H1 (cell line): ENCODE measurements at regions not wholly inside any gene's neighbourhood (a gene's known extent, or its start where the extent isn't known, plus 50 kb on each side); places are given as distances from the start of the nearest gene placed in this dataset.

Experiments used
- CTCF ChIA-PET: fragments of 300-600 bp; sonication (Branson Sonifier 250); formaldehyde crosslinking; loops from one replicate; lab custom pipeline; 2021; ENCODE audit not compliant: partially characterized antibody; lab: Charles Lee
- POLR2A ChIA-PET: fragments of 300-600 bp; sonication (Branson Sonifier 250); formaldehyde crosslinking; loops from one replicate; lab custom pipeline; 2021; ENCODE audit warnings: inconsistent platforms; ENCODE audit not compliant: partially characterized antibody; lab: Charles Lee
- DNase-seq, 2 experiments: peaks; one replicate each; pipeline versions ENCODE4 v3.0.0 to v3.0.0-alpha.2; 2010 to 2022; ENCODE audit warnings: low spot score in 2 of 2, low read depth in 1 of 2, mixed read lengths in 1 of 2
- FAIRE-seq: peaks from 2 replicates; lab custom pipeline; 2011; peaks lifted over from hg19 to GRCh38; lab: Jason Lieb, UNC
- H2AFZ ChIP-seq: 2 replicates; pipeline ENCODE4 v1.8.1; 2012; ENCODE audit warnings: low read length, inconsistent platforms
- H2AK5ac ChIP-seq: 2 replicates; pipeline ENCODE4 v1.6.1; 2013; ENCODE audit warnings: low read depth, low read length
- H2BK120ac ChIP-seq: replicated peaks from 2 replicates; pipeline ENCODE3; 2013; ENCODE audit warnings: low read depth, low read length, inconsistent platforms
- H2BK12ac ChIP-seq: 2 replicates; pipeline ENCODE4 v1.6.1; 2013; ENCODE audit warnings: low read depth, low read length
- H2BK15ac ChIP-seq: 2 replicates; pipeline ENCODE4 v1.6.1; 2013; ENCODE audit warnings: low read length
- H2BK20ac ChIP-seq: 2 replicates; pipeline ENCODE4 v1.6.1; 2013; ENCODE audit warnings: low read length
- H2BK5ac ChIP-seq: 2 replicates; pipeline ENCODE4 v1.6.1; 2013; ENCODE audit warnings: low read depth, low read length
- H3K14ac ChIP-seq: 2 replicates; pipeline ENCODE4 v1.6.1; 2013; ENCODE audit warnings: inconsistent platforms; ENCODE audit not compliant: insufficient read length
- H3K18ac ChIP-seq: 2 replicates; pipeline ENCODE4 v1.6.1; 2013; ENCODE audit warnings: low read length; ENCODE audit errors: extremely low read depth
- H3K23ac ChIP-seq: 2 replicates; pipeline ENCODE4 v1.6.1; 2013; ENCODE audit warnings: inconsistent platforms; ENCODE audit not compliant: insufficient read length
- H3K23me2 ChIP-seq: 2 replicates; pipeline ENCODE4 v1.6.1; 2013; ENCODE audit warnings: low read depth, low read length
- H3K27ac ChIP-seq: 2 replicates; pipeline ENCODE4 v1.6.1; 2011; ENCODE audit warnings: low read depth, low read length, inconsistent platforms
- H3K27me3 ChIP-seq, 4 experiments: replicated peaks in 1 of 4; 1 replicate in 1 of 4; 2 replicates in 3 of 4; pipeline versions ENCODE4 v1.6.1 to v1.8.1; 2011 to 2013; ENCODE audit warnings: low read length in 3 of 4, mild to moderate bottlenecking in 3 of 4, inconsistent platforms in 2 of 4, mixed read lengths in 2 of 4, moderate library complexity in 1 of 4; ENCODE audit not compliant: control insufficient read depth in 3 of 4, insufficient read depth in 3 of 4; ENCODE audit errors: extremely low read depth in 1 of 4
- H3K36me3 ChIP-seq, 4 experiments: 2 replicates each; pipeline versions ENCODE4 v1.6.1 to v1.8.1; 2011 to 2013; ENCODE audit warnings: mild to moderate bottlenecking in 4 of 4, low read length in 3 of 4, moderate library complexity in 2 of 4, control low read depth in 1 of 4, inconsistent platforms in 1 of 4; ENCODE audit not compliant: insufficient read depth in 4 of 4, control insufficient read depth in 2 of 4
- H3K4ac ChIP-seq: replicated peaks from 2 replicates; pipeline ENCODE3; 2013; ENCODE audit warnings: low read length, low read depth, mixed read lengths, inconsistent platforms; ENCODE audit not compliant: insufficient read length
- H3K4me1 ChIP-seq, 4 experiments: replicated peaks in 1 of 4; 1 replicate in 1 of 4; 2 replicates in 3 of 4; pipeline versions ENCODE4 v1.6.1 to v1.8.1; 2011 to 2013; ENCODE audit warnings: low read length in 3 of 4, inconsistent platforms in 2 of 4, mixed read lengths in 1 of 4; ENCODE audit not compliant: insufficient read depth in 4 of 4, control insufficient read depth in 3 of 4
- H3K4me2 ChIP-seq, 2 experiments: 2 replicates each; pipeline versions ENCODE4 v1.6.1 to v1.8.1; 2011 to 2013; ENCODE audit warnings: low read depth in 2 of 2, low read length in 2 of 2, control low read depth in 1 of 2, inconsistent platforms in 1 of 2, mild to moderate bottlenecking in 1 of 2; ENCODE audit not compliant: insufficient read depth in 1 of 2
- H3K4me3 ChIP-seq, 4 experiments: fragments of 200-600, 300-600 bp in 1 of 4; sonication (generic), shearing (Covaris generic), sonication (Bioruptor Twin) in 1 of 4; 2 replicates each; pipeline versions ENCODE4 v1.5.1 to v1.8.1; 2011 to 2016; ENCODE audit warnings: low read length in 4 of 4, low read depth in 3 of 4, control low read depth in 2 of 4, inconsistent platforms in 2 of 4, mild to moderate bottlenecking in 2 of 4, mixed read lengths in 1 of 4, moderate library complexity in 1 of 4; ENCODE audit not compliant: insufficient read depth in 2 of 4; ENCODE audit errors: extremely low read depth in 1 of 4
- H3K56ac ChIP-seq: replicated peaks from 2 replicates; pipeline ENCODE3; 2013; ENCODE audit warnings: low read depth, mild to moderate bottlenecking, mixed read lengths, low read length, inconsistent platforms; ENCODE audit not compliant: insufficient read length
- H3K79me1 ChIP-seq: 2 replicates; pipeline ENCODE4 v1.6.1; 2013; ENCODE audit warnings: low read depth, low read length, control low read depth
- H3K79me2 ChIP-seq, 2 experiments: 2 replicates each; pipeline versions ENCODE4 v1.6.1 to v1.8.1; 2012 to 2013; ENCODE audit warnings: low read length in 2 of 2, mild to moderate bottlenecking in 2 of 2, inconsistent platforms in 1 of 2; ENCODE audit not compliant: insufficient read depth in 2 of 2, control insufficient read depth in 1 of 2
- H3K9ac ChIP-seq, 4 experiments: replicated peaks in 1 of 4; 1 replicate in 1 of 4; 2 replicates in 3 of 4; pipeline versions ENCODE4 v1.6.1 to v1.8.1; 2011 to 2013; ENCODE audit warnings: low read depth in 3 of 4, low read length in 3 of 4, control low read depth in 2 of 4, mild to moderate bottlenecking in 2 of 4, moderate library complexity in 2 of 4, inconsistent platforms in 1 of 4; ENCODE audit errors: extremely low read depth in 1 of 4
- H3K9me3 ChIP-seq, 2 experiments: 2 replicates each; pipeline versions ENCODE4 v1.6.1 to v1.8.1; 2012 to 2013; ENCODE audit warnings: mild to moderate bottlenecking in 2 of 2, moderate library complexity in 2 of 2, control low read depth in 1 of 2, inconsistent platforms in 1 of 2, low read depth in 1 of 2, low read length in 1 of 2, mixed read lengths in 1 of 2; ENCODE audit not compliant: insufficient read depth in 2 of 2
- H4K20me1 ChIP-seq, 2 experiments: replicated peaks in 1 of 2; 2 replicates each; pipeline versions ENCODE3 to v1.8.1; 2011 to 2013; ENCODE audit warnings: inconsistent platforms in 2 of 2, low read length in 2 of 2, mild to moderate bottlenecking in 1 of 2; ENCODE audit not compliant: insufficient read depth in 2 of 2, control insufficient read depth in 1 of 2
- H4K5ac ChIP-seq: 2 replicates; pipeline ENCODE4 v1.6.1; 2013; ENCODE audit warnings: low read length, low read depth, mixed read lengths, inconsistent platforms; ENCODE audit not compliant: insufficient read length
- H4K8ac ChIP-seq: 2 replicates; pipeline ENCODE4 v1.8.0; 2013; ENCODE audit warnings: mild to moderate bottlenecking, moderate library complexity, low read length, inconsistent platforms; ENCODE audit not compliant: insufficient read depth; ENCODE audit errors: extremely low read depth
- H4K91ac ChIP-seq: replicated peaks from 2 replicates; pipeline ENCODE3; 2013; ENCODE audit warnings: low read length, mixed read lengths, inconsistent platforms; ENCODE audit not compliant: insufficient read length
- RAD21 ChIP-seq, 2 experiments: IDR thresholded peaks in 1 of 2; conservative IDR thresholded peaks in 1 of 2; 2 replicates each; pipeline ENCODE4 v1.6.1; 2011; ENCODE audit warnings: low read depth in 2 of 2, low read length in 2 of 2, improper control_type of control experiment in 1 of 2, inconsistent platforms in 1 of 2, mild to moderate bottlenecking in 1 of 2, moderate library complexity in 1 of 2
- WGBS, 2 experiments: shearing (Covaris generic) in 1 of 2; methylation state at CpG; one replicate each; pipeline versions ENCODE4 v1.1.6 to v1.1.7; 2013 to 2015; ENCODE audit warnings: low lambda C conversion rate in 2 of 2, mixed read lengths in 2 of 2, inconsistent platforms in 1 of 2, low coverage in 1 of 2, missing lambda C conversion rate in 1 of 2; ENCODE audit not compliant: insufficient replicate concordance in 2 of 2, insufficient coverage in 1 of 2, insufficient read length in 1 of 2; ENCODE audit errors: extremely low coverage in 1 of 2, missing lambda C conversion rate in 1 of 2; 5-methylcytosine and 5-hydroxymethylcytosine counted together
- TF ChIP-seq, protein P1 (sequence below): IDR thresholded peaks from 2 replicates; pipeline ENCODE4 v1.6.1; 2012; ENCODE audit warnings: low read length, inconsistent platforms
- TF ChIP-seq, protein P2 (sequence below), 3 experiments: IDR thresholded peaks; 1 replicate in 2 of 3; 2 replicates in 1 of 3; pipeline versions ENCODE4 v1.5.1 to v1.6.1; 2011; ENCODE audit warnings: low read length in 3 of 3, mild to moderate bottlenecking in 3 of 3, inconsistent platforms in 2 of 3, low read depth in 1 of 3, moderate library complexity in 1 of 3; ENCODE audit not compliant: insufficient read depth in 1 of 3; ENCODE audit errors: control extremely low read depth in 1 of 3

DNA sequence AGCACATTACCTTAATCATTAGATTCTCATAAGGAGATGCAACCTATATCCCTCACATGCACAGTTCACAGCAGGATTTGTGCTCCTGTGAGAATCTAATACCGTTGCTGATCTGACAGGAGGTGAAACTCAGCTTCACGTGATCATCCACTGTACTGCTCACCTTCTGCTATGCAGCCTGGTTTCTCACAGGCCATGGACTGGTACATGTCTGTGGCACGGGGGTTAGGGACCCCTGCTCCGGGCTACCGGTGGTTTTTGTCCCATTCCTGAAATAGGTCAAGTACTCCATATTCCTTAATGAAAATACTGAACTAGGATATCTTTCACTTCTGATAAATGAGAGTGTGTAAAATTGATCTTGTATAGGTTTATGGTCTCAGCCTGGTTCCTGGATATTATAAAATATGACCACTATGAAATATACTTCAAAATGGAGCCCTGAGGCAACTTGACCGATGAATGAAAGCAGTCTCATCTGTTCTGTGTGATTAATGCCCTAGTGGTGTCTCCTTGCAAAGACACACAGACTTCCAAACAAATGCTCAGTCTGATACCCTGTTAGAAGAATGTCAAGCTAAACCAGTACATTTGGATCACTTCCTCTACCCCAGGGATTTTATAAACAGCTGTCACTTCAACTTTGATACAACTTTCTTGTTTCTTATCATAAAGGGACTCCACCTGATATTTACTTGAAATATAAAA, 492.9 kb upstream of the ANO3 start:
- Histone ChIP-seq H2BK120ac (no peak overlapping the region), H2AFZ (no peak overlapping the region), H2BK5ac (no peak overlapping the region), H4K5ac (no peak overlapping the region), H4K8ac (no peak overlapping the region), H3K4me1 (no peaks in the 10 kb centered on the region), H3K79me1 (no peaks in the 10 kb centered on the region), H4K91ac (no peak overlapping the region), H3K9ac (no peak overlapping the region), H3K56ac (no peak overlapping the region), H2BK12ac (no peak overlapping the region), H3K4me3 (no peak overlapping the region), H3K4me2 (no peak overlapping the region), H2BK20ac (no peak overlapping the region), H3K23ac (no peak overlapping the region), H3K23me2 (no peaks in the 10 kb centered on the region), H4K20me1 (no peaks in the 10 kb centered on the region), H3K27me3 (peaks cover 0 to 1% (median 0%) of the 10 kb centered on the region in 4 experiments; a peak in 1 of 7 replicates), H3K36me3 (no peaks in the 10 kb centered on the region), H3K18ac (no peak overlapping the region), H2AK5ac (no peak overlapping the region), H3K14ac (no peak overlapping the region), H3K27ac (no peak overlapping the region), H3K9me3 (no peaks in the 10 kb centered on the region), H3K4ac (no peak overlapping the region), H3K79me2 (no peaks in the 10 kb centered on the region), H2BK15ac (no peak overlapping the region)
- peak in 1 of 2 experiments; percentile 14; a peak in 1 of 4 replicates for TF ChIP-seq RAD21 (IDR thresholded peaks at IDR 0.05 in 1 of 2, conservative IDR thresholded peaks at IDR 0.05 in 1 of 2; ENCODE audit: low read depth in 2 of 2, low read length in 2 of 2)
- TF ChIP-seq, protein P1, sequence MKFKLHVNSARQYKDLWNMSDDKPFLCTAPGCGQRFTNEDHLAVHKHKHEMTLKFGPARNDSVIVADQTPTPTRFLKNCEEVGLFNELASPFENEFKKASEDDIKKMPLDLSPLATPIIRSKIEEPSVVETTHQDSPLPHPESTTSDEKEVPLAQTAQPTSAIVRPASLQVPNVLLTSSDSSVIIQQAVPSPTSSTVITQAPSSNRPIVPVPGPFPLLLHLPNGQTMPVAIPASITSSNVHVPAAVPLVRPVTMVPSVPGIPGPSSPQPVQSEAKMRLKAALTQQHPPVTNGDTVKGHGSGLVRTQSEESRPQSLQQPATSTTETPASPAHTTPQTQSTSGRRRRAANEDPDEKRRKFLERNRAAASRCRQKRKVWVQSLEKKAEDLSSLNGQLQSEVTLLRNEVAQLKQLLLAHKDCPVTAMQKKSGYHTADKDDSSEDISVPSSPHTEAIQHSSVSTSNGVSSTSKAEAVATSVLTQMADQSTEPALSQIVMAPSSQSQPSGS = no peak
- TF ChIP-seq, protein P2, sequence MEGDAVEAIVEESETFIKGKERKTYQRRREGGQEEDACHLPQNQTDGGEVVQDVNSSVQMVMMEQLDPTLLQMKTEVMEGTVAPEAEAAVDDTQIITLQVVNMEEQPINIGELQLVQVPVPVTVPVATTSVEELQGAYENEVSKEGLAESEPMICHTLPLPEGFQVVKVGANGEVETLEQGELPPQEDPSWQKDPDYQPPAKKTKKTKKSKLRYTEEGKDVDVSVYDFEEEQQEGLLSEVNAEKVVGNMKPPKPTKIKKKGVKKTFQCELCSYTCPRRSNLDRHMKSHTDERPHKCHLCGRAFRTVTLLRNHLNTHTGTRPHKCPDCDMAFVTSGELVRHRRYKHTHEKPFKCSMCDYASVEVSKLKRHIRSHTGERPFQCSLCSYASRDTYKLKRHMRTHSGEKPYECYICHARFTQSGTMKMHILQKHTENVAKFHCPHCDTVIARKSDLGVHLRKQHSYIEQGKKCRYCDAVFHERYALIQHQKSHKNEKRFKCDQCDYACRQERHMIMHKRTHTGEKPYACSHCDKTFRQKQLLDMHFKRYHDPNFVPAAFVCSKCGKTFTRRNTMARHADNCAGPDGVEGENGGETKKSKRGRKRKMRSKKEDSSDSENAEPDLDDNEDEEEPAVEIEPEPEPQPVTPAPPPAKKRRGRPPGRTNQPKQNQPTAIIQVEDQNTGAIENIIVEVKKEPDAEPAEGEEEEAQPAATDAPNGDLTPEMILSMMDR (IDR thresholded peaks at IDR 0.05; ENCODE audit: control extremely low read depth in 1 of 3, insufficient read depth in 1 of 3, low read depth in 1 of 3, low read length in 3 of 3) = peak in 1 of 3 experiments; percentile 38; a peak in 1 of 4 replicates
- POLR2A ChIA-PET = no interaction called here
- CTCF ChIA-PET = interaction anchor here (0.5 to 3.4 kb wide), 10 partner anchors 10 to 150 kb away, joined by 3 to 11 read pairs (median 4); no protein-coding TSS in a partner anchor
- 98% methylated on average over 6 of the region's 6 CpGs; no CpG with 5 or more reads in 1 of the 2 experiments for WGBS, 2 experiments
- DNase-seq (no peak), FAIRE-seq (no peak)
